ENCODE measurements at regions not wholly inside any gene's neighbourhood (a gene's known extent, or its start where the extent isn't known, plus 50 kb on each side); places are given as distances from the start of the nearest gene placed in this dataset.

DNA sequence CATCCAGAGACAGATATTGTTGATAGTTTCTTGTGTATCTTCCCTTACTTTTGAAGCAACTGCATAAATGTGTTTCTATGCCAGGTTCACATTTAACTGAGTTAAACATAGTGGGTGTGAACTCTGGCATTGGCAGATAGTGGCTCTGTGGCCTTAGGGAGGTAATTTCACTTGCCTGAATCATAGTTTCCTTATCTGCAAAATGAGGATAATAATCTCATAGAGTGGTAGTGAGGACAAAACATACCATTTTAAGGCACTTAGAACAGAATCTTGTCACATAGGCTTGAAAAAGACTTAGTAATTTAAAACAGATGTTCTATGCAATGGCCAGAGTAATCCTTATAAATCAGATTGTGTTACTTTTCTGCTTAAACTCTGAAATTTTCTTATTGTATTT, 56.4 kb upstream of the SYN3 start (continued):
- TF ChIP-seq POU2F2 (IDR thresholded peaks at IDR 0.05; ENCODE audit: borderline replicate concordance, low read depth, low read length) (no peak), BRCA1 (IDR thresholded peaks at IDR 0.05; ENCODE audit: low read depth, low read length) (no peak), SP1 (IDR thresholded peaks at IDR 0.05; ENCODE audit: low read depth, low read length) (no peak)

DNA sequence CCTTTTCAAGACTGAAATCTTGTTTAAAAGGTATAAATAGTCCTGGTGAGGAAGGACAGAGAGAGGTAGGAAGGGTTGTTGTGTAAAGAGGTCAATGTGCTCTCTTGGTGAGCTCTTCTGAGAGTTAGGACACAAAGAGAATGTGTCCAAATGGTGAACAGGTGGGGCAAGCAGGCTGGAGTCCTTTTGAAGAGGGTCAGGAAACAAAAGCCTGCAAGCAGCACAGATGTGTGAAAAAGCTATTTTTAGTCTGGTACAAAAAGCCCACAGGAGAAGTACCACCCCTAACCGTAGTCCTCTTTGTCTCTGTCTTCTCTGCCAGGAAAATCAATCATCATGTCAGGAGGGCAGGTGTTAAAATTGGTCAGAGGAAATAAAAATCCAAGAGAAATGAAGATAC, 54.4 kb upstream of the SYN3 start:
- no peaks in the 10 kb centered on the region for H3K79me2 ChIP-seq (ENCODE audit: control insufficient read depth, insufficient read depth, low read length)
- no peaks in the 10 kb centered on the region for H3K9me3 ChIP-seq (replicated peaks; ENCODE audit: control insufficient read depth, insufficient read depth, low read length)
- POLR2A ChIA-PET = no interaction called here
- H4K20me1 ChIP-seq (ENCODE audit: control insufficient read depth, insufficient read depth) = no peaks in the 10 kb centered on the region
- no peaks in the 10 kb centered on the region for H3K27me3 ChIP-seq (replicated peaks in 1 of 2; ENCODE audit: control insufficient read depth in 2 of 2, insufficient read depth in 2 of 2, low read length in 1 of 2)
- peak; percentile 24; the same call in 1 of the 2 replicates for TF ChIP-seq PKNOX1 (IDR thresholded peaks at IDR 0.05)
- TF ChIP-seq IKZF2 (IDR thresholded peaks at IDR 0.05) = no peak
- no peak for TF ChIP-seq MAX (IDR thresholded peaks at IDR 0.05; ENCODE audit: low read depth, low read length)
- no peak for TF ChIP-seq SIX5 (IDR thresholded peaks at IDR 0.05; ENCODE audit: low read depth, low read length, severe bottlenecking)
- in situ Hi-C loops (cut with MboI) (no loop called here), intact Hi-C loops (cut with micrococcal nuclease; ENCODE audit: unreplicated experiment) (no loop called here)
- H3K4me3 ChIP-seq = no peak overlapping the region
- ATAC-seq (peak; percentile 42), FAIRE-seq (no peak), DNase-seq (ENCODE audit: low read depth, low spot score) (peak; percentile 35)
- CTCF ChIA-PET = interaction anchor here (1.5 kb wide), 1 partner anchor 29 kb away, joined by 3 read pairs; no protein-coding TSS in a partner anchor
- no peak overlapping the region for H3K27ac ChIP-seq (ENCODE audit: control insufficient read depth, insufficient read depth)
- no peak overlapping the region for H2AFZ ChIP-seq (ENCODE audit: control insufficient read depth, low read depth, low read length)
- H3K36me3 ChIP-seq (ENCODE audit: control insufficient read depth in 2 of 2, insufficient read depth in 2 of 2, low read length in 1 of 2) = no peaks in the 10 kb centered on the region
- SMC1A ChIA-PET (ENCODE audit: uncharacterized antibody, unreplicated experiment) = interaction anchor here (1.3 kb wide), 1 partner anchor 92 kb away, joined by 4 read pairs; no protein-coding TSS in a partner anchor
- H3K4me1 ChIP-seq (ENCODE audit: control insufficient read depth, insufficient read depth, low read length) = no peaks in the 10 kb centered on the region
- no peak overlapping the region for H3K9ac ChIP-seq (ENCODE audit: control insufficient read depth, insufficient read depth, low read length)
- RAD21 ChIA-PET (ENCODE audit: unreplicated experiment) = no interaction called here
- H3K4me2 ChIP-seq (ENCODE audit: control insufficient read depth, insufficient read depth) = no peak overlapping the region
- 0% methylated on average over 1 of the region's 1 CpG for WGBS (ENCODE audit: insufficient coverage, insufficient replicate concordance, low lambda C conversion rate, missing lambda C conversion rate)
- no TSS peak for BruUV-seq (replicated peaks)
